Activated naive CD8-positive, alpha-beta T cell treated with anti-CD3 and anti-CD28 coated beads, Interleukin-2, amount 50 U/mL, for 24 hours (primary cell): ENCODE measurements at regions not wholly inside any gene's neighbourhood (a gene's known extent, or its start where the extent isn't known, plus 50 kb on each side); places are given as distances from the start of the nearest gene placed in this dataset.

ENCODE experiments used
- ATAC-seq: fragments of 150-1000 bp; cut with Tn5 transposase; one replicate; pipeline ENCODE4 v1.10.0; 2021
- DNase-seq: peaks from one replicate; pipeline ENCODE4 v3.0.0; 2021
- H3K27ac Mint-ChIP-seq: one replicate; pipeline ENCODE4 v1.8.0; 2021; ENCODE audit warnings: mild to moderate bottlenecking, mixed read lengths
- H3K27me3 Mint-ChIP-seq: one replicate; pipeline ENCODE4 v1.8.0; 2021; ENCODE audit warnings: mixed read lengths
- H3K36me3 Mint-ChIP-seq: one replicate; pipeline ENCODE4 v1.8.0; 2021; ENCODE audit warnings: low read depth, mixed read lengths
- H3K4me1 Mint-ChIP-seq: one replicate; pipeline ENCODE4 v1.8.0; 2021; ENCODE audit warnings: mixed read lengths
- H3K4me3 Mint-ChIP-seq: one replicate; pipeline ENCODE4 v1.8.0; 2021; ENCODE audit warnings: mild to moderate bottlenecking, moderate library complexity, mixed read lengths
- H3K9me3 Mint-ChIP-seq: one replicate; pipeline ENCODE4 v1.8.0; 2021; ENCODE audit warnings: mixed read lengths

DNA sequence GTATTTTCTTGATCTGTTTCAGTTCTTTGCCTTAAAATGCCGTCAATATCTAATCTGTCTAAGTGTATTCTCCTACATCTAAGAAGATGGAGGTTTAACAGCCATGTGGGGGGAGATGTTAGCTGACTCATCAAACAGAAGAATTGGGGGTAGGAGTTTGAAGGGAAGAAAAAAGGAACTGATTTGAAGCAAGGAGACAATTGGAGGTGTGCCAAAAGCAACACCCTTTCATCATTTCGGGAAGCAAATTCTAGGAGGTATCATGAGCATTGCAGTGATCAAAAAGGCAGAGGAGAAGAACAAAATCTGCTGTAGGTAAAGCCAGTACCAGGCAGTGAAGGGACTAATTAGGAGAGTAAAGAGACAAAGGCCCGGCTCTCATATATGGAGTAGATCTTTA is 337.3 kb upstream of the TBC1D5 start:
- H3K27ac Mint-ChIP-seq, result no peak overlapping the region
- peaks cover 6% of the 10 kb centered on the region for H3K27me3 Mint-ChIP-seq
- peaks cover 2% of the 10 kb centered on the region for H3K4me1 Mint-ChIP-seq
- DNase-seq (no peak), ATAC-seq (no peak)
- no peak overlapping the region for H3K4me3 Mint-ChIP-seq
- no peaks in the 10 kb centered on the region for H3K9me3 Mint-ChIP-seq
- no peaks in the 10 kb centered on the region for H3K36me3 Mint-ChIP-seq

DNA sequence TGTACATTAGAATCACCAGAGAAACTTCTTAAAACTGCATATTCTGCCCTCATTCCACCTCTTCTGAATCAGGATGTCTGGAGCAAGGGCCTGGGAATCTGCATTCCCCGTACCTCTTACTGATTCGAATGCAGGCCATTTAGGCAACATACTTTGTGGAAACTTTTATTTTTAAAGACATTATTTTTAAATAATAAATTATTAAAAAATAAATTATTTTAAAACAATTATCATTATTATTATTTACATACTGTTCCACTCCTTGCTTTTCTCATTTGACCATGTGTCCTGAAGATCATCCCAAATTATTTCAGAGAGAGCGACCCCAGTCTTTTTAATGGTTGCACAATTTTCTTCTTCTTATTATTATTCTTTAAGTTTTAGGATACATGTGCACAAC is 336.6 kb upstream of the TBC1D5 start:
- DNase-seq, result no peak
- Mint-ChIP-seq H3K27me3 (peaks cover 4% of the 10 kb centered on the region), H3K4me1 (peaks cover 2% of the 10 kb centered on the region), H3K36me3 (no peaks in the 10 kb centered on the region), H3K4me3 (no peak overlapping the region), H3K9me3 (no peaks in the 10 kb centered on the region), H3K27ac (no peak overlapping the region)
- ATAC-seq, result no peak

DNA sequence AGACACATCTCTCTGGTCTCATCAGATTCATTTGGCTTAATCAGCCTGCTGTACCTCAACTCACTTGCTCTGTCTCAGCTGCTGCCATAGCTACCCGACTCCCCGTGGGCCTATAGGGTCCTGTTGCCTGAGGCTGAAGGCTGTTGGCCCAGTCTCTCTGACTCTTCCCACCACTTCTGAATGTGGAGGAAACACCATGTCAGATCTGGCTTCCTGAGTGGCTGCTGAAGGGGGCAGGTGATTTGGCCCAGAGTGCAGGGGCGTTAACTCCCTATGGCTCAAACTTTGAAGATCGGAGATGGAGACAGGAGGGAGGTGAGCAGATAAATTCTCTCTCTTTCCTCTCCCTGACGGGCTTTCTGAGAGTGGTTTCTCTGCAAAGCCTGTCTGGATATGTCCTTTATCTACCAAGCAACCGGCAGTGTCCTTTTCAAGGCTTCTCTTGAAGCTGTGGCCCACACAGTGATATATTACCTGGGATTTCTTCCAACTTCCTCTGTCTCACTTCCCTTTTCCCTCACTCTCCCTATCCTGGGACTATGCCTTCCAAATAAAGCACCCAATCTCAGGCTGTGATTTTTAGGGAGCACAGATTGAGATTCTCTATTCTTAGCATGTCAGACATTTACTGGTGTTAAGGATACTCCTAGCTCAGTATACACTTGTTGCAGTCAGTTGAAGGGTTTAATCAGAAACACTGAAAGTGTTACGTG is 334.9 kb upstream of the TBC1D5 start:
- no peaks in the 10 kb centered on the region for H3K9me3 Mint-ChIP-seq
- H3K4me3 Mint-ChIP-seq, result no peak overlapping the region
- no peaks in the 10 kb centered on the region for H3K36me3 Mint-ChIP-seq
- DNase-seq (no peak), ATAC-seq (no peak)
- H3K27me3 Mint-ChIP-seq, result peaks cover 4% of the 10 kb centered on the region
- peaks cover 2% of the 10 kb centered on the region for H3K4me1 Mint-ChIP-seq
- peak overlapping the region; percentile 24 for H3K27ac Mint-ChIP-seq

DNA sequence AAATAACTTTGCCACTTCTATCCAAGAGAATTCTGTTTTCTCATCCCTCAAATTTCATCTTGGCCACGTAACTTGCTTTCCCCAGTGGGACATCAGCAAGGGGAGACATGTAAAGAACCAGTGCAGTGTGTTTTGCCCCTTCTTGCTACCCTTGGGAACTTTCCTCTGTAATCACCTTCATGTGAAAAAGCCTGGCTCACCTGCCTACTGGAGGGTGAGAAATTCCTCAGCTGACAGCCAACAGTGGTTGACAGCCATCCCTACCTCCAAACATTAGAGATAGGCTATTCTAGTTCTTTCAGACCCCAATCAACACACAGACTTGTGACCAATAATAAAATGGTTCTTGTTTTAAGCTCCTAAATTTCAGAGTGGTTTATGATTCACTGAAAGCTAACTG is 333.9 kb upstream of the TBC1D5 start:
- Mint-ChIP-seq H3K27me3 (peaks cover 4% of the 10 kb centered on the region), H3K27ac (no peak overlapping the region), H3K4me1 (peaks cover 8% of the 10 kb centered on the region), H3K9me3 (no peaks in the 10 kb centered on the region), H3K36me3 (no peaks in the 10 kb centered on the region), H3K4me3 (no peak overlapping the region)
- DNase-seq (no peak), ATAC-seq (no peak)

DNA sequence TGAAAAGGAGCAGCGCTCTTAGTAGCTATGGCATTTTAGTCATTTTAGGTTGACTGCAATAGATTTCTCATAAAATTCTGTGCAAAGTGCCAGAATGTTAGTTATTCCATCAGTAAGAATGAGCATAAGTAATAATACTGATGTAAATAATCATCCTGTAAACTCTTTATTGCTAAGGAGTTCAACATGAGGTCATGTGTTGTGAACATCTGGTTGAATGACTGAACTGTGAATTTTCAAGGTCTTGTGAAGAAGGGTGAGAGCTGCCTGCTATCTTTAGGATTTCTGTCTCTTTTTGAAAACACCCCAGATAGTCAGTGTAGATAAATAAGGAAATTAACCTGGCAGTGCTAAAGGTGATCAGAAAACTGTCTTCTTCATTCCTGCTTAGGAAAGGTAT is 333.4 kb upstream of the TBC1D5 start:
- H3K4me3 Mint-ChIP-seq, result no peak overlapping the region
- peaks cover 4% of the 10 kb centered on the region for H3K27me3 Mint-ChIP-seq
- H3K27ac Mint-ChIP-seq, result no peak overlapping the region
- peaks cover 8% of the 10 kb centered on the region for H3K4me1 Mint-ChIP-seq
- no peak for DNase-seq
- H3K9me3 Mint-ChIP-seq, result no peaks in the 10 kb centered on the region
- ATAC-seq, result no peak
- H3K36me3 Mint-ChIP-seq, result no peaks in the 10 kb centered on the region

DNA sequence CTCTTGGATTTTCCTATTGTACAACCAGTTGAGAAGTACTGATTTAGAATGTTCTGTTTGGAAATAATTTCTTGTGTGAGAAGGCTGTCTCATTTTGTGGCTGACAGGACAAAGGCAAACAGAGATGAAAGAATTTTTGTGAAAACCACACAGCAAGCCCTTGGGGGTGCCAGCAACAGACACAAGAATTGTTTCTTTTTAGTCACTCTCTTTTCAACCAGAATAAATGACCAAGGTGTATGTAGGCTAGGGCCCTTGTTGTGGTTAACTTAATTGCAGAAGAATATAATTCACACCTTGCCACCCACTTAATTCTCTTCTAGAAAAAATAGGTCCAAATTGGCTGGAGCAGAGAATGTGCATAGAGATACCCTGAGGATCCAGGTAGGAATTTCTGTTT is 329.4 kb upstream of the TBC1D5 start:
- DNase-seq, result no peak
- H3K27ac Mint-ChIP-seq, result no peak overlapping the region
- H3K27me3 Mint-ChIP-seq, result no peaks in the 10 kb centered on the region
- no peak for ATAC-seq
- H3K4me3 Mint-ChIP-seq, result no peak overlapping the region
- peaks cover 8% of the 10 kb centered on the region for H3K4me1 Mint-ChIP-seq
- no peaks in the 10 kb centered on the region for H3K9me3 Mint-ChIP-seq
- H3K36me3 Mint-ChIP-seq, result no peaks in the 10 kb centered on the region

- Mint-ChIP-seq H3K9me3 (no peaks in the 10 kb centered on the region), H3K36me3 (no peaks in the 10 kb centered on the region), H3K27ac (no peak overlapping the region), H3K27me3 (no peaks in the 10 kb centered on the region), H3K4me1 (peaks cover 8% of the 10 kb centered on the region), H3K4me3 (no peak overlapping the region)
- ATAC-seq (no peak), DNase-seq (no peak)
These were observed 328.5 kb upstream of the TBC1D5 start for GRCh38 chr3:18070944-18071343.

DNA sequence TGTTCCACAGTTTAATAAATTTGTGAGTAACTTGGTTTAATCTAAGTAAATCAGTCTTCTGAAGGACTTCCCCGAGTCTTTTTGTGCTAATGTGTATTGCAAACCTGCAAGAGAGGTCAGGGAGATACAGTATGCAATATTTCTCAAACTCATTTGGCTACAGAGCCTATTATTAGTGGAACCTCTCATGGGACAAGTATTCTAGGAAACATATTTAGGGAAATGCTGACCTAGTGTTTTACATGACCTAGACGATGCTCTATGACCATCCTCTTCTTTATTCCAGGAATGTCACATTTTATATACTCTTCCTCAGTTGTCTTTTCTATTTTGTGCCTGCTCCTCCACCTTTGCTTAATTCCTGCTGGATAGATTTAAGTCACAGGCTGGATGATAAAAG is 327.8 kb upstream of the TBC1D5 start:
- H3K27me3 Mint-ChIP-seq, result no peaks in the 10 kb centered on the region
- DNase-seq (no peak), ATAC-seq (no peak)
- H3K4me1 Mint-ChIP-seq, result peaks cover 8% of the 10 kb centered on the region
- H3K4me3 Mint-ChIP-seq, result no peak overlapping the region
- no peaks in the 10 kb centered on the region for H3K9me3 Mint-ChIP-seq
- H3K36me3 Mint-ChIP-seq, result no peaks in the 10 kb centered on the region
- no peak overlapping the region for H3K27ac Mint-ChIP-seq

DNA sequence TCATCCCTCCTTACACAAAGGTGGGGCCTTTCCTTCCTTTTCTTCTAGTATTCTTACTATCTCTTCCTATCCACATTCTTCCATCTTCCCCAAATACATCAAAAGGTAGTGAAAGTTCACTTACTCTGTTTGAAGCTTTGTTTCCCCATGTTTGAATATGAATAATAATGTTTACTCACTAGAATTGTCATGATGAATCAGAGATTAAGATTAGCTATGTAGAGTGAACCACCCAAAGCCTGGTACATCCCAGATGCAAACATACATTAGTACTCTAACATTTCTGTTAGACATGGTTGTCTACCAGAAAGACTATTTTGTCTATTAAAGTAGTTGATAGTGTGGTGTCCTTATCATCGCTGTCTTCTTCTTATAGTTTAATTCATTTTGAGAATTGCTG is 327.1 kb upstream of the TBC1D5 start:
- H3K27ac Mint-ChIP-seq, result no peak overlapping the region
- DNase-seq (no peak), ATAC-seq (no peak)
- H3K36me3 Mint-ChIP-seq, result no peaks in the 10 kb centered on the region
- no peak overlapping the region for H3K4me3 Mint-ChIP-seq
- no peaks in the 10 kb centered on the region for H3K27me3 Mint-ChIP-seq
- H3K9me3 Mint-ChIP-seq, result peaks cover 2% of the 10 kb centered on the region
- H3K4me1 Mint-ChIP-seq, result peaks cover 8% of the 10 kb centered on the region

GRCh38 chr3:18066899-18067582 is 324.6 kb upstream of the TBC1D5 start:
- Mint-ChIP-seq H3K4me1 (peaks cover 9% of the 10 kb centered on the region), H3K36me3 (no peaks in the 10 kb centered on the region), H3K4me3 (no peak overlapping the region), H3K27me3 (no peaks in the 10 kb centered on the region), H3K9me3 (peaks cover 14% of the 10 kb centered on the region), H3K27ac (no peak overlapping the region)
- no peak for ATAC-seq
- no peak for DNase-seq

DNA sequence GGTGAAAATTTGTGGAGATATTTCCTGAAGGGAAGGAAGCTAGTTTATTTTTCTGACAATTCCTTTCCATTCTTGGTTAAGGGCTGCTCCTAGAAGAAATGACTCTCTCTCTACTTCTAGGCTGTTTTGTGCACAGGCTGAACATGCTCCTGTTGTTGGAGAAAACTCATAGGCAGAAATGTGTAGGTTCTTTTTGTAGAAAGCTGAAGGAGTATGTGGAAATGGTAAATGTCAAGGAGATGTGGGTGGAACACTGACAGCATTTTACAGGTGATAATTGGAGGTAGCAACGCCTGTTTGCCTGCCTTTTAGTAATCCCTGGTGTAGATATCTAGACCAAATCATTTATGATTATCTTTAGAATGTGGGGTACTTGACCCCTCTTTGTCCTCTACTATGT is 322.2 kb upstream of the TBC1D5 start:
- H3K27ac Mint-ChIP-seq, result no peak overlapping the region
- no peaks in the 10 kb centered on the region for H3K36me3 Mint-ChIP-seq
- no peak overlapping the region for H3K4me3 Mint-ChIP-seq
- H3K4me1 Mint-ChIP-seq, result peaks cover 5% of the 10 kb centered on the region
- peaks cover 14% of the 10 kb centered on the region for H3K9me3 Mint-ChIP-seq
- DNase-seq (no peak), ATAC-seq (no peak)
- H3K27me3 Mint-ChIP-seq, result no peaks in the 10 kb centered on the region

GRCh38 chr3:18062657-18063025 is 320.2 kb upstream of the TBC1D5 start:
- H3K27me3 Mint-ChIP-seq, result peaks cover 3% of the 10 kb centered on the region
- peaks cover 14% of the 10 kb centered on the region for H3K9me3 Mint-ChIP-seq
- DNase-seq, result no peak
- peaks cover 5% of the 10 kb centered on the region for H3K4me1 Mint-ChIP-seq
- ATAC-seq, result no peak
- no peak overlapping the region for H3K27ac Mint-ChIP-seq
- no peaks in the 10 kb centered on the region for H3K36me3 Mint-ChIP-seq
- H3K4me3 Mint-ChIP-seq, result no peak overlapping the region

- H3K27ac Mint-ChIP-seq, result no peak overlapping the region
- no peak overlapping the region for H3K4me3 Mint-ChIP-seq
- ATAC-seq, result no peak
These were observed 319.6 kb upstream of the TBC1D5 start for GRCh38 chr3:18061737-18062656.

DNA sequence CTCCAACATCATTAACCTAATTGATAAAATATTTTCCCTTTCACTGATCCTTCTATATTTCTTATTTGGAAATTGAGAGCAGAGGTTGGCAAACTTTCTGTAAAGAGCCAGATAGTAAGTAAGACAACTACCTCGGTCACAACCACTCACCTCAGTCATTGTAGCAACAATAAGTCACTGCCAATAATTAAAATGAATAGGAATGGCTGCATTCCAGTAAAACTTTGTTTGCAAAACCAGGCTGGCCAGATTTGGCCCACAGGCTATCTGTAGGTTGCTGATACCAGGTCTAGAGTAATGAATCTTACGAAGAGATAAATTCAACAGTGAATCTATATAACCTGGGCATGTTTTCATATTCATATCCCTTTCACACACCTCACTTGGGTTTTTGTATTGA is 316.2 kb upstream of the TBC1D5 start:
- peaks cover 4% of the 10 kb centered on the region for H3K27me3 Mint-ChIP-seq
- DNase-seq, result no peak
- no peak overlapping the region for H3K4me3 Mint-ChIP-seq
- peaks cover 2% of the 10 kb centered on the region for H3K4me1 Mint-ChIP-seq
- H3K36me3 Mint-ChIP-seq, result no peaks in the 10 kb centered on the region
- H3K27ac Mint-ChIP-seq, result no peak overlapping the region
- peaks cover 29% of the 10 kb centered on the region for H3K9me3 Mint-ChIP-seq
- ATAC-seq, result no peak

More at GRCh38 chr3:18061737-18062656, 319.6 kb upstream of the TBC1D5 start:
- Mint-ChIP-seq H3K4me1 (peaks cover 5% of the 10 kb centered on the region), H3K27me3 (peaks cover 3% of the 10 kb centered on the region), H3K36me3 (no peaks in the 10 kb centered on the region), H3K9me3 (peaks cover 14% of the 10 kb centered on the region)
- DNase-seq, result no peak
